ENCODE measurements at regions not wholly inside any gene's neighbourhood (a gene's known extent, or its start where the extent isn't known, plus 50 kb on each side); places are given as distances from the start of the nearest gene placed in this dataset.

- no peak for TF ChIP-seq POLR2A (IDR thresholded peaks at IDR 0.05; ENCODE audit: control extremely low read depth in 1 of 2, low read depth in 2 of 2, low read length in 2 of 2)
- no peak for TF ChIP-seq RAD21 (IDR thresholded peaks at IDR 0.05 in 1 of 2, conservative IDR thresholded peaks at IDR 0.05 in 1 of 2; ENCODE audit: low read depth in 2 of 2, low read length in 2 of 2)
- no peak for TF ChIP-seq CBX8 (IDR thresholded peaks at IDR 0.05; ENCODE audit: borderline replicate concordance, low read depth, low read length)
- no peak for TF ChIP-seq EZH2 (IDR thresholded peaks at IDR 0.05; ENCODE audit: low read depth, low read length, severe bottlenecking)
- no peak for TF ChIP-seq CTCF (IDR thresholded peaks at IDR 0.05; ENCODE audit: control extremely low read depth in 1 of 3, insufficient read depth in 1 of 3, low read depth in 1 of 3, low read length in 3 of 3)
- no peak for TF ChIP-seq RFX5 (IDR thresholded peaks at IDR 0.05; ENCODE audit: borderline replicate concordance, low read depth, low read length)
- TF ChIP-seq ATF2 (IDR thresholded peaks at IDR 0.05; ENCODE audit: low read length) = no peak
- no peak for TF ChIP-seq POLR2AphosphoS5 (IDR thresholded peaks at IDR 0.05; ENCODE audit: low read depth, low read length)
- TF ChIP-seq TEAD4 (IDR thresholded peaks at IDR 0.05; ENCODE audit: low read depth, low read length) = no peak
- no peak for TF ChIP-seq SRF (IDR thresholded peaks at IDR 0.05; ENCODE audit: low read depth, low read length)
- TF ChIP-seq MAFK (IDR thresholded peaks at IDR 0.05; ENCODE audit: low read depth, low read length) = no peak
Observed at GRCh38 chr11:80569832-80570231, 1129.0 kb upstream of the TENM4 start.

All from H1 (cell line).